Trophoblast cell (in vitro differentiated cells and primary cell): ENCODE measurements at regions not wholly inside any gene's neighbourhood (a gene's known extent, or its start where the extent isn't known, plus 50 kb on each side); places are given as distances from the start of the nearest gene placed in this dataset.
A peak's percentile ranks its signal among the peaks of the same experiment; 100 is the strongest.

ENCODE experiments used
- DNase-seq, 2 donors: peaks; one replicate each; pipeline ENCODE4 v3.0.0-alpha.2; 2016
- H2AFZ ChIP-seq: 2 replicates; pipeline ENCODE4 v1.6.1; 2013; ENCODE audit warnings: low read length, moderate library complexity, mild to moderate bottlenecking; ENCODE audit not compliant: insufficient read depth, poor library complexity
- H2AK5ac ChIP-seq: 2 replicates; pipeline ENCODE4 v1.6.1; 2013; ENCODE audit warnings: mild to moderate bottlenecking, low read length
- H2BK120ac ChIP-seq: 2 replicates; pipeline ENCODE4 v1.6.1; 2013; ENCODE audit warnings: low read length, mild to moderate bottlenecking, moderate library complexity; ENCODE audit not compliant: insufficient read depth, poor library complexity
- H2BK12ac ChIP-seq: 2 replicates; pipeline ENCODE4 v1.6.1; 2013; ENCODE audit warnings: mild to moderate bottlenecking, low read length, moderate library complexity
- H2BK5ac ChIP-seq: 2 replicates; pipeline ENCODE4 v1.6.1; 2013; ENCODE audit warnings: low read length, low read depth, moderate library complexity, mild to moderate bottlenecking; ENCODE audit not compliant: poor library complexity
- H3K14ac ChIP-seq: 2 replicates; pipeline ENCODE4 v1.6.1; 2013; ENCODE audit warnings: mild to moderate bottlenecking, low read length
- H3K18ac ChIP-seq: 2 replicates; pipeline ENCODE4 v1.6.1; 2013; ENCODE audit warnings: mild to moderate bottlenecking, low read length
- H3K23ac ChIP-seq: 2 replicates; pipeline ENCODE4 v1.6.1; 2013; ENCODE audit warnings: low read length
- H3K27ac ChIP-seq: 2 replicates; pipeline ENCODE4 v1.5.1; 2013; ENCODE audit warnings: low read depth, mild to moderate bottlenecking, inconsistent platforms, low read length, moderate library complexity
- H3K27me3 ChIP-seq: 2 replicates; pipeline ENCODE4 v1.6.1; 2013; ENCODE audit warnings: inconsistent platforms, mild to moderate bottlenecking, low read length, moderate library complexity; ENCODE audit not compliant: insufficient read depth
- H3K36me3 ChIP-seq, 2 experiments: 1 replicate in 1 of 2; 2 replicates in 1 of 2; pipeline ENCODE4 v1.6.1; 2013; ENCODE audit warnings: low read length in 2 of 2, mild to moderate bottlenecking in 2 of 2, moderate library complexity in 1 of 2; ENCODE audit not compliant: insufficient read depth in 2 of 2, control insufficient read depth in 1 of 2
- H3K4ac ChIP-seq: 2 replicates; pipeline ENCODE4 v1.6.1; 2013; ENCODE audit warnings: low read depth, mild to moderate bottlenecking, low read length, moderate library complexity
- H3K4me1 ChIP-seq, 2 experiments: 1 replicate in 1 of 2; 2 replicates in 1 of 2; pipeline ENCODE4 v1.6.1; 2013; ENCODE audit warnings: low read length in 2 of 2, mild to moderate bottlenecking in 2 of 2, moderate library complexity in 1 of 2; ENCODE audit not compliant: insufficient read depth in 2 of 2, control insufficient read depth in 1 of 2
- H3K4me2 ChIP-seq: 2 replicates; pipeline ENCODE4 v1.6.1; 2013; ENCODE audit warnings: inconsistent platforms, mild to moderate bottlenecking, low read length, moderate library complexity
- H3K4me3 ChIP-seq: 2 replicates; pipeline ENCODE4 v1.5.1; 2013; ENCODE audit warnings: mild to moderate bottlenecking, low read depth, low read length, inconsistent platforms
- H3K79me1 ChIP-seq: one replicate; pipeline ENCODE4 v1.6.1; 2013; ENCODE audit warnings: low read length
- H3K79me2 ChIP-seq: 2 replicates; pipeline ENCODE4 v1.6.1; 2013; ENCODE audit warnings: low read length, mild to moderate bottlenecking; ENCODE audit not compliant: control insufficient read depth, insufficient read depth, poor library complexity
- H3K9ac ChIP-seq: 2 replicates; pipeline ENCODE4 v1.6.1; 2013; ENCODE audit warnings: mild to moderate bottlenecking, low read length
- H3K9me3 ChIP-seq: 2 replicates; pipeline ENCODE4 v1.6.1; 2013; ENCODE audit warnings: low read depth, mild to moderate bottlenecking, control low read depth, inconsistent platforms, low read length; ENCODE audit not compliant: insufficient read depth
- H4K12ac ChIP-seq: 2 replicates; pipeline ENCODE4 v1.6.1; 2013; ENCODE audit warnings: low read depth, mild to moderate bottlenecking, low read length, moderate library complexity
- H4K8ac ChIP-seq: 2 replicates; pipeline ENCODE4 v1.6.1; 2013; ENCODE audit warnings: low read depth, mild to moderate bottlenecking, low read length, moderate library complexity
- H4K91ac ChIP-seq: one replicate; pipeline ENCODE4 v1.6.1; 2013; ENCODE audit warnings: low read depth, mild to moderate bottlenecking, low read length, moderate library complexity
- WGBS: extraction: QIAGEN DNeasy Blood & Tissue Kit; methylation state at CpG from one replicate; pipeline ENCODE4 v1.1.7; 2013; ENCODE audit warnings: missing lambda C conversion rate; ENCODE audit not compliant: insufficient read length, insufficient coverage; ENCODE audit errors: extremely low coverage; 5-methylcytosine and 5-hydroxymethylcytosine counted together

GRCh38 chr3:54056521-54056920 is 65.8 kb upstream of the CACNA2D3 start:
- Histone ChIP-seq H4K8ac (no peak overlapping the region), H2AFZ (no peak overlapping the region), H3K14ac (no peak overlapping the region), H2AK5ac (no peak overlapping the region), H2BK120ac (no peak overlapping the region), H4K91ac (no peak overlapping the region), H2BK5ac (no peak overlapping the region), H4K12ac (no peak overlapping the region), H2BK12ac (no peak overlapping the region), H3K4me3 (no peak overlapping the region), H3K4ac (no peak overlapping the region), H3K23ac (no peak overlapping the region), H3K9me3 (no peaks in the 10 kb centered on the region), H3K27me3 (no peaks in the 10 kb centered on the region), H3K79me1 (no peaks in the 10 kb centered on the region), H3K27ac (no peak overlapping the region), H3K36me3 (no peaks in the 10 kb centered on the region), H3K9ac (no peak overlapping the region), H3K4me2 (no peak overlapping the region), H3K4me1 (no peaks in the 10 kb centered on the region), H3K18ac (no peak overlapping the region), H3K79me2 (no peaks in the 10 kb centered on the region)
- WGBS: no CpG with 5 or more reads among the region's 2 CpGs
- peak; percentile 29 to 56 for DNase-seq

- Histone ChIP-seq H2AK5ac (no peak overlapping the region), H3K18ac (no peak overlapping the region), H3K4ac (no peak overlapping the region), H3K9ac (no peak overlapping the region), H3K4me3 (no peak overlapping the region), H3K23ac (no peak overlapping the region), H3K79me1 (no peaks in the 10 kb centered on the region), H3K36me3 (no peaks in the 10 kb centered on the region), H3K9me3 (no peaks in the 10 kb centered on the region), H2BK120ac (no peak overlapping the region), H3K4me1 (no peaks in the 10 kb centered on the region), H4K8ac (no peak overlapping the region), H3K79me2 (no peaks in the 10 kb centered on the region), H3K4me2 (no peak overlapping the region), H4K12ac (no peak overlapping the region), H4K91ac (no peak overlapping the region), H2BK12ac (no peak overlapping the region), H2AFZ (no peak overlapping the region), H3K27ac (no peak overlapping the region), H3K27me3 (no peaks in the 10 kb centered on the region), H2BK5ac (no peak overlapping the region), H3K14ac (no peak overlapping the region)
- no CpG with 5 or more reads among the region's 4 CpGs for WGBS
- no peak for DNase-seq
Observed at GRCh38 chr3:54053882-54054281, 68.5 kb upstream of the CACNA2D3 start.

GRCh38 chr3:54053211-54053610 is 69.1 kb upstream of the CACNA2D3 start:
- Histone ChIP-seq H2BK120ac (no peak overlapping the region), H3K27ac (no peak overlapping the region), H3K36me3 (no peaks in the 10 kb centered on the region), H4K8ac (no peak overlapping the region), H3K4me3 (no peak overlapping the region), H4K12ac (no peak overlapping the region), H3K4ac (no peak overlapping the region), H3K9me3 (no peaks in the 10 kb centered on the region), H3K9ac (no peak overlapping the region), H3K27me3 (no peaks in the 10 kb centered on the region), H3K23ac (no peak overlapping the region), H2AK5ac (no peak overlapping the region), H3K14ac (no peak overlapping the region), H3K79me2 (no peaks in the 10 kb centered on the region), H2BK12ac (no peak overlapping the region), H3K18ac (no peak overlapping the region), H3K4me1 (no peaks in the 10 kb centered on the region), H2AFZ (no peak overlapping the region), H4K91ac (no peak overlapping the region), H2BK5ac (no peak overlapping the region), H3K79me1 (no peaks in the 10 kb centered on the region), H3K4me2 (no peak overlapping the region)
- DNase-seq: no peak
- no CpG with 5 or more reads among the region's 5 CpGs for WGBS

- Histone ChIP-seq H2AFZ (no peak overlapping the region), H3K4me3 (no peak overlapping the region), H3K4me1 (peaks cover 0 to 2% of the 10 kb centered on the region in 2 experiments), H3K36me3 (no peaks in the 10 kb centered on the region), H4K12ac (no peak overlapping the region), H3K23ac (no peak overlapping the region), H3K27me3 (no peaks in the 10 kb centered on the region), H3K9me3 (no peaks in the 10 kb centered on the region), H3K18ac (no peak overlapping the region), H2BK5ac (no peak overlapping the region), H3K4ac (no peak overlapping the region), H3K79me1 (no peaks in the 10 kb centered on the region), H3K9ac (no peak overlapping the region), H3K14ac (no peak overlapping the region), H4K91ac (no peak overlapping the region), H3K79me2 (no peaks in the 10 kb centered on the region), H4K8ac (no peak overlapping the region), H3K27ac (no peak overlapping the region), H2BK12ac (no peak overlapping the region), H2AK5ac (no peak overlapping the region), H3K4me2 (no peak overlapping the region), H2BK120ac (no peak overlapping the region)
- WGBS: no CpG with 5 or more reads among the region's 5 CpGs
- no peak for DNase-seq
Observed at GRCh38 chr3:54047568-54047967, 74.8 kb upstream of the CACNA2D3 start.
